Left renal cortex interstitium (tissue), 4 donors: ENCODE measurements at regions not wholly inside any gene's neighbourhood (a gene's known extent, or its start where the extent isn't known, plus 50 kb on each side); places are given as distances from the start of the nearest gene placed in this dataset.
A peak's percentile ranks its signal among the peaks of the same experiment; 100 is the strongest.
"Not testable (repeated sequence)": the region's sequence is repeated elsewhere in the genome, so short reads cannot be mapped to it uniquely, and the experiment has no call there.

Source experiments
- DNase-seq, 4 donors: peaks; one replicate each; pipeline ENCODE4 v3.0.0-alpha.2; 2013; ENCODE audit warnings: low read depth in 4 of 4, low spot score in 2 of 4, missing footprints in 1 of 4

DNA sequence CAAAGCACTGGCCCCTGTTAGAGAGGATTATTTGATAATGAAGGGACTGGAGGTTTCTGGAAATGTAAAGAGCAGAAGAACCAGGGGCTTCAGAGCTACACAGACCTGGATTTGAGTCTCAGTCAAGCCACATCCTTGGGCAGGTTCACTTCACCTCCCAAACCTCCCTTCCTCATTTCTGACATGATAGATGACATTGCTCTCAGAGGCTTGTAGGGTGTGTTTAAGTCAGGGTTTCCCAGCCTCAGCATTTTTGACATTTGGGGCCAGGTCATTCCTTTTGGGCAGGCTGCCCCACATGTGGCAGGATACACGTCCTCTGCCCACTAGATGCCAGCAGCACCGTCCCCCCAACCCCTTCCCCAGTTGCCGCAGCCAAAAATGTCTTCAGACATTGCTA is 474.6 kb downstream of the MATN1 start:
- DNase-seq = no peak

DNA sequence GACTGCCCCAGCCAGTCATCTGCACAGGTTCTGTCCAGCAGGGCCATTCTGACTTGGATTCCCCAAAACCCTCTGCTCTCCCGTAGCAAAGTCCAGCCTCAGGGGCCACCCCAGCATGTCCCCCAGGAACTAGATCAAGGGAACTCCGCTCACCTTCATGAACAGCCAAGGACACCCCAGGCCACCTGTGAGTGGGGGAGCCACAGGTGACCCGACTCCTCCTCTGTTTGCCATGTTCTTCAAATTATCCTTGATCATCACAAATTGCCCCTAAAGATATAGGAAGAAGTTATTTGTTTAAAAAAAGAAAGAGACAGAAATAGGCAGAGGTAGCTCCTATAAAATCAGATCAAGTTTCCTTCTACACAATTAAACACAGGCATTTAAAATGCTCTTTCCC is 475.0 kb downstream of the MATN1 start:
- no peak for DNase-seq

DNA sequence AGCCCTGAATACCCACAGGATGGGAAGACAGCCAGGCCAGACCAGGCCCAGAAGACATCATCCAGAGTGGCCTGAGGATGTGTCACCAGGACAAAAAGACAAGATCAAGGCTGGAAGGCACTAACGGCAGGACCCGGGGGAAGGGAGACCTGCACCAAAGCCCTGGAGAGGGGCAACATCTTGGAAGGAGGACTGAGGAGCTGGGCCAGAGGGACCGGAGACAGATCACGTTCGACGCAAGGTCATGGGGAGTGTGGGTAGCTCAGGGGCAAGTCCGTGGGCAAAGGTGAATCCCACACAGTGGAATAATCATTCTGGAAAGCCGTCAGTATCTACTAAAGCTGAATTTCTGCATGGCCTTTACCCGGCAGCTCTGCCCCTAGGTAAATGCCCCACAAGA is 478.6 kb downstream of the MATN1 start:
- no peak for DNase-seq

- DNase-seq = no peak
These were observed 480.5 kb downstream of the MATN1 start for GRCh38 chr1:30242722-30243457.

DNA sequence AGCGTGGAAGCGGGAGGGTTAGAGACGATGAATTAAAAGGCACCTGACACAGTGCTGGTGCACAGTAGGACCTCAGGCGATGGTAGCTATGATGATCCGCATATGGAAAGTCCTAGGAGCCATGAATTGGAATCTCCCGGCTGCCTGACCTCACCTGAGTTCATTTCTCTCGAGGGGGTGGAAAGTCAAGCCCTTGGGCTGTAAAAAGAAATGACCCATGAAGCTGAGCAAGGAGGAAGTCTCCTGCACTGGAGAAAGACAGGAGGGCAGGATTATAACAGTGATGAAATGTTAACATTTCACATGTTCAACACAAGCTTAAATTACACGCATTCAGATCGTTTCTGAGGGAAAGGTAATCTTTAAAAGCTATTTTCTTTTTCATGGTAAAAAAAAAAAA is 481.2 kb downstream of the MATN1 start:
- DNase-seq = peak in 1 of 4 donors; percentile 11

GRCh38 chr1:30241681-30242080 is 481.7 kb downstream of the MATN1 start:
- no peak for DNase-seq

GRCh38 chr1:30234091-30234490 is 489.3 kb downstream of the MATN1 start:
- DNase-seq = no peak

DNA sequence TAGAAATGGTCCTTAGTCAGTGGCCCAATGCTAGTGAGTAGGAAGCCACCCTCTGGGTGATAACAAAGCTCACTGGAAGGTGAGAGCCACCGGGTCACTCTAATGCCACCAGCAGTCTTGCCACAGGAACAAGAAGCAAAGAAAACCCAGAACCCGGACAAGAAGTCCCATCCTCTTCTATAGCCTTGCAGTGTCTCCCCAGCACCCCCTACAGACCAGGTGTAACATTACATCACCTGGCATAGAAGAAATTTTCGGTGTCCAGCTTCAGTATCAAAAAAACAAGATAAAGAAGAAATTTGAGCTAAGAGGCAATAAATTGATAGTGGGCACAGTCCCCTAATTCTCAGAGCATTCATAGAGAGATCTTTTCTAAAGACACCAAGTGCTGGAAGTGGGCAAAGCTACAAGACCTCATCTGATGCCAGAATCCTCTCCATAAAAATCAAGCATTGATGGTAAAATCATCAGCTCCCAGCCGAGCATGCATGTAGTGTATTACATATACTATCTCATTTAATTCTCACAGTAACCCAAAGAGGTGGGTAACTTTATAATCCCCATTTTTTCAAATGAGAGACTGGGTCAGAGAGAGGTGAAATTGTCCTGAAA is 491.0 kb downstream of the MATN1 start:
- DNase-seq = no peak

GRCh38 chr1:30229960-30230359 is 493.4 kb downstream of the MATN1 start:
- no peak for DNase-seq

DNA sequence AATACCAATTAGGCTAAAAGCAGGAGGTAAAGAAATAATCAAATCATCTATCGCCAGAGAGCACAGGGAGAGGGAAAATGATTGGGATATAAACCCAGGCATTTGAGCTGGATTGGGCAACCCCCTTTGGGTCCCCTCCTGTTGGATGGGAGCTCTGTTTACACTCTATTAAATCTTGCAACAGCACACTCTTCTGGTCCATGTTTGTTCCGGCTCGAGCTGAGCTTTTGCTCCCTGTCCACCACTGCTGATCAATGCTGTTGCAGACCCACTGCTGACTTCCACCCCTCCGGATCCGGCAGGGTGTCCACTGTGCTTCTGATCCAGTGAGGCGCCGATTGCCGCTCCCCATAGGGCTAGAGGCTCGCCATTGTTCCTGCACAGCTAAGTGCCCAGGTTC is 493.8 kb downstream of the MATN1 start:
- DNase-seq = no peak

DNA sequence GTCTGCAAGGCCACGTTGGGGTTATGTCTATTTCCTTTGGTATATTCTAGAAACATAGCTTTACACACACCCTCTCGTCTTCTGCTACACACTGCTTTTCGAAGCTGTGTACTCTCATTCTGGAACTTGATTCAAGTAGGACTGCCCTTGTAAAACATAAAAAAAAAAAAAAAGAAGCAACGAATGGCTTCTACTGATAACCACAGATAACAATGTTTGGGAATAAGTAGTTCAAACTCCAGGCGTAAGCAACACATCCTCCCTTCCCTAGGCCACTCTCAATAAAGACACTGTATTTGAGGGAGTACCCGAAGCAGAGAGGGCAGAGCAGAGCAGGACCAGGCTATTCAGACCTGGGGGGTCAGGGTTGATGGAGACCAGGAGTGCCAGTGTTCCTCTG is 496.7 kb downstream of the MATN1 start:
- no peak for DNase-seq

DNA sequence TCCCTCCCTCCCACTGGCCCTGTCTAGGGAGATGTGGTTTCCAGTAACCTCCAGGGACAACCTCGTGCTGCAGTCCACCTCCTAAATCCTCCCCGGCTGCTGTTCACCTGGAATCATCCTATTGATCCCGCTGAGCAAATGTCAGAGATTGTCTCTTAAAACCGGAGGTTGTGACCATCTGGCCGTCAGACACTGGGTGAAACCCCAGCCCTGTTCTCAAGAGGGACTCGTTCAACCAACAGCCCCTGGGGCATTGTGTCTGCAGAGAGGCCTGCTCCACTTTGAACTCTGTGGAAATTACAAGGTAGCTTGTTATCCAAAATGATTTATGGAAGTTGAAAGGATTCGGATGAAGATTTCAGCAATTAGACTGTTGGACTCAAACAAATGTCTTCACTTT is 498.0 kb downstream of the MATN1 start:
- DNase-seq = no peak

- DNase-seq = no peak
These were observed 503.7 kb downstream of the MATN1 start for GRCh38 chr1:30219675-30220074.

GRCh38 chr1:30218438-30218837 is 504.9 kb downstream of the MATN1 start:
- DNase-seq = no peak

GRCh38 chr1:30216602-30217001 is 506.8 kb downstream of the MATN1 start:
- no peak for DNase-seq

DNA sequence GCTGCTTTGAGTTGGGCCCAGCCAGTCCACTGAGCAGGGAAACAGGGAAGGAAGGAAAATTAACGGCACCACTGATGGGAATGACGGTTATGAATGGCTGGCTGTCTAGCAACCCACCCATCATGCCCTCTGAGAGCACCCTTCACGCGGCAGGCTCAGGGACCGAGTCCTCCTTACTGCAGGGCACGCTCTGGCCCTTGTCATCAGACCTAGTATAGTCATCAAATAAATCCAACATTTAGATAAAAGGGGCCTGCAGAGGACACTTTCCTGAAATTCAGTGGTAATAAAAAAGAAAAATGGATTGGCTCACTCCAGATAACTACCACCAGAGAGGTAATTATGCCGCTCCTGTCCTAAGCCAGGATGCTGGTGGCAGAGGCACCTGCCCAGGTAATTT is 509.4 kb downstream of the MATN1 start:
- DNase-seq = no peak

DNA sequence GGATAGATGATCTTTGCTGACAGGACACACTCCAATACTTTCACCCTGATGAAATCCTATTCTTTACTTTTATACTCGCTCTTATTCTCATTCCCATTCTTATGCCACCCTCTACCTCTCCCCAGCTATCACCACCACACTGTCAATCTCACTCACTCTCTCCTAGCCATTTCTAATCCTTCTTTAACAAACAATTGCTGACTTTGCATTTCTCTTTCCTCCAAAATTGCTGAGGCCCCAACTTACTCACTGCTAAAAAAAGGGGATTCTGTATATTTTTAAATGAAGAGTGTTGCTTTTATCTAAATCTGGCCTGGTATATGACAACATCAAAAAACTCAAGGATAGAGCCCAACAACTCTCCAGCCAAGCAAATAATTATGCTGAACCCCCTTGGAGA is 515.4 kb downstream of the MATN1 start:
- not testable (repeated sequence) for DNase-seq

DNA sequence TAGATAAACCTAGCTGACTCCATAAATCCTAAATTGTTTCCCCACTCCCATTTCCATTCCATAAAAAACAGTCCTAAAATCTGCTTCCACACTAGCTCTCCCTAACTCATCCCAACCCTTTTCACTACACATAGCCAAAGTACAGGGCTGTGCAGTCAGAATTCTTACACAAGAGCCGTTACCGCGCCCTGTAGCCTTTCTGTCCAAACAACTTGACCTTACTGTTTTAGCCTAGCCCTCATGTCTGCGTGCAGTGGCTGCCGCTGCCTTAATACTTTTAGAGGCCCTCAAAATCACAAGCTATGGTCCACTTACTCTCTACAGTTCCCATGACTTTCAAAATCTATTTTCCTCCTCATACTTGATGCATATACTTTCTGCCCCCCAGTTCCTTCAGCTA is 516.8 kb downstream of the MATN1 start:
- not testable (repeated sequence) for DNase-seq

DNA sequence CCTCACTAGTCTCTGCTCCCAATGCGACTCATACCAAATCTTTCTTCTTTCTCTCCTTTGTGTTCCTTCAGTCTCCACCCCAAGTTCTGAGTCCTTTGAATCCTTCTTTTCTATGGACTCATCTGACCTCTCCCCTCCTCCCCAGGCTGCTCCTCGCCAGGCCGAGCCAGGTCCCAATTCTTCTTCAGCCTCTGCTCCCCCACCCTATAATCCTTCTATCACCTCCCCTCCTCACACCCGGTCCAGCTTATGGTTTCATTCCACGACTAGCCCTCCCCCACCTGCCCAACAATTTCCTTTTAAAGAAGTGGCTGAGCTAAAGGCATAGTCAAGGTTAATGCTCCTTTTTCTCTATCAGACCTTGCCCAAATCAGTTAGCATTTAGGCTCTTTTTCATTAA is 518.5 kb downstream of the MATN1 start:
- DNase-seq = not testable (repeated sequence)

DNA sequence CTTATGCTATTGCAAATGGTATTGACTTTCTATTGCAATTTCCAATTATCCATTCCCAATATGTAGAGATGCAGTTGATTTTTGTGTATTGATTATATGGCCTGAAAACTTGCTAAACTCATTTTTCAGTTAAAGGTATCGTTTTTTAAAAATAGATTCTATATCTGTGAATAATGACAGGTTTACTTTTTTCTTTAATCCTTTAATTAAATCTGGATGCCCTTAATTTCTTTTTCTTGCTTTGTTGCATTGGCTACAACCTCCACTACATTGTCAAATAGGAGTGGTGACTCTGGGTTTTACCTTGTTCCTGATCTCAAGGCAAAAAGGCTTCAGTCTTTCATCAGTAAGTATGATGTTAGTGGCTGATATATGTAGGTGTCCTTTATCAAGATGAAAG is 522.4 kb downstream of the MATN1 start:
- no peak for DNase-seq

DNA sequence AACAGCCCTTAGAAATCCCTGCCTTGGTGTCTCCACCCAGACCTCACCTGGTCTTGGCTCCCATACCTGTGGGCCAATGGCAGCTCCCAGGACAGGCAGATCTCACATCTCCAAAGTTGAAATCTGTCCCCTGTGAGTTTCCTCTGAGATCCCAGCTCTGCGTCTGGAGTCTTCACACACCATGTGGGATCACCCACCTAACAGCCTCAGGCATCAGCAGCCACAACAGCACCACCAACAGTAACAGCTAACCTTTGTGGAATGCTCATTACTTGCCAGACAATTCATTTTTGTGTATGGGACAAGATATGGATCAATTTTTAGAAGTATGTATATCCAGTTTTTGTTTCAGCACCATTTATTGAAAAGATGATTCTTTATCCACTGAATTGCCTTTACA is 523.2 kb downstream of the MATN1 start:
- DNase-seq = no peak

- no peak for DNase-seq
These were observed 523.8 kb downstream of the MATN1 start for GRCh38 chr1:30199563-30199962.
